WTC11 (cell line): ENCODE measurements at regions not wholly inside any gene's neighbourhood (a gene's known extent, or its start where the extent isn't known, plus 50 kb on each side); places are given as distances from the start of the nearest gene placed in this dataset.

Source experiments
- ATAC-seq: fragments of 200-7000 bp; cut with Tn5 transposase; 2 replicates; pipeline ENCODE4 v1.10.0; 2021; ENCODE audit warnings: mild to moderate bottlenecking, moderate library complexity
- CTCF ChIA-PET: fragments of 300-600 bp; sonication (Branson Sonifier 250); formaldehyde crosslinking; loops from one replicate; lab custom pipeline; 2021; ENCODE audit warnings: antibody characterized with exemption; lab: Charles Lee
- POLR2A ChIA-PET: fragments of 350-600 bp; sonication (Branson Sonifier 250); formaldehyde crosslinking; loops from one replicate; lab custom pipeline; 2021; ENCODE audit warnings: antibody characterized with exemption; lab: Charles Lee
- DNase-seq: peaks from one replicate; pipeline ENCODE4 v3.0.0; 2021; ENCODE audit warnings: low spot score
- H3K27ac Mint-ChIP-seq: 2 replicates; pipeline ENCODE4 v1.8.0; 2021; ENCODE audit warnings: mixed read lengths
- H3K27me3 Mint-ChIP-seq: 2 replicates; pipeline ENCODE4 v1.8.0; 2021; ENCODE audit warnings: low read depth, mild to moderate bottlenecking, moderate library complexity, mixed read lengths
- H3K36me3 Mint-ChIP-seq: 2 replicates; pipeline ENCODE4 v1.8.0; 2021; ENCODE audit warnings: mixed read lengths
- H3K4me1 Mint-ChIP-seq: 2 replicates; pipeline ENCODE4 v1.8.0; 2022; ENCODE audit warnings: mixed read lengths
- H3K4me3 Mint-ChIP-seq: 2 replicates; pipeline ENCODE4 v1.8.0; 2021; ENCODE audit warnings: mild to moderate bottlenecking, moderate library complexity, mixed read lengths
- H3K9me3 Mint-ChIP-seq: 2 replicates; pipeline ENCODE4 v1.8.0; 2021; ENCODE audit warnings: mixed read lengths
- CBFB ChIP-seq: sonication (generic); formaldehyde crosslinking; IDR thresholded peaks from 2 replicates; pipeline ENCODE4 v1.8.1; 2022; ENCODE audit warnings: mild to moderate bottlenecking, low read depth, missing genetic modification reagents
- EMX1 ChIP-seq: fragments of 250-450 bp; sonication (Bioruptor Pico); IDR thresholded peaks from 2 replicates; pipeline ENCODE4 v1.8.0; 2021; ENCODE audit warnings: mild to moderate bottlenecking
- FOXP1 ChIP-seq: sonication (generic); formaldehyde crosslinking; IDR thresholded peaks from 2 replicates; pipeline ENCODE4 v1.8.0; 2022; ENCODE audit warnings: missing genetic modification reagents, mild to moderate bottlenecking, moderate library complexity, borderline replicate concordance
- FOXP4 ChIP-seq: sonication (generic); formaldehyde crosslinking; IDR thresholded peaks from 2 replicates; pipeline ENCODE4 v1.8.0; 2022; ENCODE audit warnings: mild to moderate bottlenecking, missing genetic modification reagents
- HMGA2 ChIP-seq: fragments of 250-450 bp; sonication (Bioruptor Pico); IDR thresholded peaks from 2 replicates; pipeline ENCODE4 v1.4.0; 2021; ENCODE audit warnings: mild to moderate bottlenecking, moderate library complexity
- NR1H2 ChIP-seq: sonication (generic); formaldehyde crosslinking; IDR thresholded peaks from 2 replicates; pipeline ENCODE4 v1.9.0; 2021; ENCODE audit warnings: mild to moderate bottlenecking, moderate library complexity, missing genetic modification reagents
- OVOL2 ChIP-seq: fragments of 250-450 bp; sonication (Bioruptor Pico); IDR thresholded peaks from 2 replicates; pipeline ENCODE4 v1.9.0; 2021; ENCODE audit warnings: mild to moderate bottlenecking, borderline replicate concordance
- PREB ChIP-seq: sonication (generic); formaldehyde crosslinking; IDR thresholded peaks from 2 replicates; pipeline ENCODE4 v1.8.1; 2022; ENCODE audit warnings: mild to moderate bottlenecking, missing genetic modification reagents, moderate library complexity, borderline replicate concordance
- RELA ChIP-seq: sonication (generic); formaldehyde crosslinking; IDR thresholded peaks from 2 replicates; pipeline ENCODE4 v1.8.1; 2022; ENCODE audit warnings: missing genetic modification reagents, mild to moderate bottlenecking, borderline replicate concordance
- SMAD4 ChIP-seq: sonication (generic); formaldehyde crosslinking; IDR thresholded peaks from 2 replicates; pipeline ENCODE4 v1.8.0; 2022; ENCODE audit warnings: mild to moderate bottlenecking, missing genetic modification reagents
- TCF7 ChIP-seq: sonication (generic); formaldehyde crosslinking; IDR thresholded peaks from 2 replicates; pipeline ENCODE4 v1.8.0; 2022; ENCODE audit warnings: mild to moderate bottlenecking, low read depth, missing genetic modification reagents, moderate library complexity
- TEAD4 ChIP-seq: sonication (generic); formaldehyde crosslinking; IDR thresholded peaks from 2 replicates; pipeline ENCODE4 v1.8.0; 2022; ENCODE audit warnings: mild to moderate bottlenecking, missing genetic modification reagents
- TP53 ChIP-seq: sonication (generic); formaldehyde crosslinking; IDR thresholded peaks from 2 replicates; pipeline ENCODE4 v1.8.1; 2023; ENCODE audit warnings: mild to moderate bottlenecking, missing genetic modification reagents
- USF2 ChIP-seq: sonication (generic); formaldehyde crosslinking; IDR thresholded peaks from 2 replicates; pipeline ENCODE4 v1.8.1; 2023; ENCODE audit warnings: mild to moderate bottlenecking, missing genetic modification reagents, moderate library complexity
- ZNF219 ChIP-seq: sonication (generic); formaldehyde crosslinking; IDR thresholded peaks from 2 replicates; pipeline ENCODE4 v1.8.0; 2023; ENCODE audit warnings: missing genetic modification reagents, mild to moderate bottlenecking, borderline replicate concordance
- ZNF423 ChIP-seq: fragments of 250-450 bp; sonication (Bioruptor Pico); IDR thresholded peaks from 2 replicates; pipeline ENCODE4 v2.1.2; 2022; ENCODE audit warnings: mild to moderate bottlenecking, moderate library complexity
- TF ChIP-seq, protein P1 (sequence below): sonication (generic); formaldehyde crosslinking; IDR thresholded peaks from 2 replicates; pipeline ENCODE4 v1.8.1; 2022; ENCODE audit warnings: low read depth, missing genetic modification reagents, borderline replicate concordance
- TF ChIP-seq, protein P2 (sequence below): fragments of 250-450 bp; sonication (Bioruptor Pico); IDR thresholded peaks from 2 replicates; pipeline ENCODE4 v1.9.0; 2021; ENCODE audit warnings: mild to moderate bottlenecking
- TF ChIP-seq, protein P3 (sequence below): sonication (generic); formaldehyde crosslinking; IDR thresholded peaks from 2 replicates; pipeline ENCODE4 v1.8.1; 2023; ENCODE audit warnings: mild to moderate bottlenecking, missing genetic modification reagents
- TF ChIP-seq, protein P4 (sequence below): sonication (generic); formaldehyde crosslinking; IDR thresholded peaks from 2 replicates; pipeline ENCODE4 v1.8.0; 2022; ENCODE audit warnings: mild to moderate bottlenecking, missing genetic modification reagents
- TF ChIP-seq, protein P5 (sequence below): fragments of 250-450 bp; sonication (Bioruptor Pico); IDR thresholded peaks from 2 replicates; pipeline ENCODE4 v1.9.0; 2021; ENCODE audit warnings: mild to moderate bottlenecking, borderline replicate concordance

GRCh38 chr5:89996335-89996734 lies 413.2 kb downstream of the CETN3 start:
- Mint-ChIP-seq H3K27me3 (peaks cover 23% of the 10 kb centered on the region), H3K4me1 (peaks cover 7% of the 10 kb centered on the region), H3K36me3 (no peaks in the 10 kb centered on the region), H3K27ac (no peak overlapping the region), H3K4me3 (no peak overlapping the region)
- ATAC-seq, result no peak
- CTCF ChIA-PET, result no interaction called here
- TF ChIP-seq, protein P1, sequence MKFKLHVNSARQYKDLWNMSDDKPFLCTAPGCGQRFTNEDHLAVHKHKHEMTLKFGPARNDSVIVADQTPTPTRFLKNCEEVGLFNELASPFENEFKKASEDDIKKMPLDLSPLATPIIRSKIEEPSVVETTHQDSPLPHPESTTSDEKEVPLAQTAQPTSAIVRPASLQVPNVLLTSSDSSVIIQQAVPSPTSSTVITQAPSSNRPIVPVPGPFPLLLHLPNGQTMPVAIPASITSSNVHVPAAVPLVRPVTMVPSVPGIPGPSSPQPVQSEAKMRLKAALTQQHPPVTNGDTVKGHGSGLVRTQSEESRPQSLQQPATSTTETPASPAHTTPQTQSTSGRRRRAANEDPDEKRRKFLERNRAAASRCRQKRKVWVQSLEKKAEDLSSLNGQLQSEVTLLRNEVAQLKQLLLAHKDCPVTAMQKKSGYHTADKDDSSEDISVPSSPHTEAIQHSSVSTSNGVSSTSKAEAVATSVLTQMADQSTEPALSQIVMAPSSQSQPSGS (CRISPR knock-in tag), result no peak
- TF ChIP-seq TCF7 (CRISPR knock-in tag), result no peak
- TF ChIP-seq USF2 (CRISPR knock-in tag), result no peak
- TF ChIP-seq RELA, result no peak
- TF ChIP-seq, all 79 proteins: peak for 0
- POLR2A ChIA-PET, result no interaction called here
- DNase-seq, result no peak
- peaks cover 6% of the 10 kb centered on the region for H3K9me3 Mint-ChIP-seq

DNA sequence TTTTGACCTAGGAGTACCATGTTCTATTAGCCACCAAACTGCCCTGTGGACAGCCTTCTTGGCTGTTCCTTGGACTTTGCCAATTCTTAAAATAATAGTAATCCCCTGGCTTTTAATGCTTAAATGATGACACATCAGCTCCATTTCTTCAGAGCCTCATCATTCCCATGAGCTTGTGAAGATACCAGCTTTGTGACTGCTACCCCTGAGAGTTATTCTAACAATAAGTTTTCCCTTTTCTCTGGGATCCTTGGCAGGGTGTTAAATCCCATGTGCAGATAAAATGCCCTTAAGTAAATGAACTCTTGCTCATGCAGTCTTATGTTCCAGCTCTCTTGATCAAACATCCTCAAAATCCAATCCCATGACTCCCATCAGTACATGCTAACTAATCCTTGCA lies 415.3 kb downstream of the CETN3 start:
- ATAC-seq, result no peak
- Mint-ChIP-seq H3K27me3 (peaks cover 23% of the 10 kb centered on the region), H3K9me3 (no peaks in the 10 kb centered on the region), H3K4me3 (no peak overlapping the region), H3K4me1 (peaks cover 9% of the 10 kb centered on the region), H3K36me3 (no peaks in the 10 kb centered on the region), H3K27ac (no peak overlapping the region)
- ChIA-PET CTCF (no interaction called here), POLR2A (no interaction called here)
- DNase-seq, result no peak
- TF ChIP-seq, protein P2, sequence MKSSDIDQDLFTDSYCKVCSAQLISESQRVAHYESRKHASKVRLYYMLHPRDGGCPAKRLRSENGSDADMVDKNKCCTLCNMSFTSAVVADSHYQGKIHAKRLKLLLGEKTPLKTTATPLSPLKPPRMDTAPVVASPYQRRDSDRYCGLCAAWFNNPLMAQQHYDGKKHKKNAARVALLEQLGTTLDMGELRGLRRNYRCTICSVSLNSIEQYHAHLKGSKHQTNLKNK (CRISPR knock-in tag), result no peak
- TF ChIP-seq FOXP1 (CRISPR knock-in tag), result no peak
- no peak for TF ChIP-seq FOXP4 (CRISPR knock-in tag)
- TF ChIP-seq CBFB (CRISPR knock-in tag), result no peak
- TF ChIP-seq ZNF219 (CRISPR knock-in tag), result no peak
- TF ChIP-seq TP53, result no peak
- TF ChIP-seq, protein P3, sequence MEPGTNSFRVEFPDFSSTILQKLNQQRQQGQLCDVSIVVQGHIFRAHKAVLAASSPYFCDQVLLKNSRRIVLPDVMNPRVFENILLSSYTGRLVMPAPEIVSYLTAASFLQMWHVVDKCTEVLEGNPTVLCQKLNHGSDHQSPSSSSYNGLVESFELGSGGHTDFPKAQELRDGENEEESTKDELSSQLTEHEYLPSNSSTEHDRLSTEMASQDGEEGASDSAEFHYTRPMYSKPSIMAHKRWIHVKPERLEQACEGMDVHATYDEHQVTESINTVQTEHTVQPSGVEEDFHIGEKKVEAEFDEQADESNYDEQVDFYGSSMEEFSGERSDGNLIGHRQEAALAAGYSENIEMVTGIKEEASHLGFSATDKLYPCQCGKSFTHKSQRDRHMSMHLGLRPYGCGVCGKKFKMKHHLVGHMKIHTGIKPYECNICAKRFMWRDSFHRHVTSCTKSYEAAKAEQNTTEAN (CRISPR knock-in tag), result no peak
- no peak for TF ChIP-seq EMX1
- TF ChIP-seq, protein P4, sequence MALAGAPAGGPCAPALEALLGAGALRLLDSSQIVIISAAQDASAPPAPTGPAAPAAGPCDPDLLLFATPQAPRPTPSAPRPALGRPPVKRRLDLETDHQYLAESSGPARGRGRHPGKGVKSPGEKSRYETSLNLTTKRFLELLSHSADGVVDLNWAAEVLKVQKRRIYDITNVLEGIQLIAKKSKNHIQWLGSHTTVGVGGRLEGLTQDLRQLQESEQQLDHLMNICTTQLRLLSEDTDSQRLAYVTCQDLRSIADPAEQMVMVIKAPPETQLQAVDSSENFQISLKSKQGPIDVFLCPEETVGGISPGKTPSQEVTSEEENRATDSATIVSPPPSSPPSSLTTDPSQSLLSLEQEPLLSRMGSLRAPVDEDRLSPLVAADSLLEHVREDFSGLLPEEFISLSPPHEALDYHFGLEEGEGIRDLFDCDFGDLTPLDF (CRISPR knock-in tag), result no peak
- TF ChIP-seq NR1H2 (CRISPR knock-in tag), result no peak
- TF ChIP-seq HMGA2 (CRISPR knock-in tag), result no peak
- TF ChIP-seq SMAD4, result no peak
- TF ChIP-seq ZNF423 (CRISPR knock-in tag), result no peak
- no peak for TF ChIP-seq PREB (CRISPR knock-in tag)
- TF ChIP-seq, protein P5, sequence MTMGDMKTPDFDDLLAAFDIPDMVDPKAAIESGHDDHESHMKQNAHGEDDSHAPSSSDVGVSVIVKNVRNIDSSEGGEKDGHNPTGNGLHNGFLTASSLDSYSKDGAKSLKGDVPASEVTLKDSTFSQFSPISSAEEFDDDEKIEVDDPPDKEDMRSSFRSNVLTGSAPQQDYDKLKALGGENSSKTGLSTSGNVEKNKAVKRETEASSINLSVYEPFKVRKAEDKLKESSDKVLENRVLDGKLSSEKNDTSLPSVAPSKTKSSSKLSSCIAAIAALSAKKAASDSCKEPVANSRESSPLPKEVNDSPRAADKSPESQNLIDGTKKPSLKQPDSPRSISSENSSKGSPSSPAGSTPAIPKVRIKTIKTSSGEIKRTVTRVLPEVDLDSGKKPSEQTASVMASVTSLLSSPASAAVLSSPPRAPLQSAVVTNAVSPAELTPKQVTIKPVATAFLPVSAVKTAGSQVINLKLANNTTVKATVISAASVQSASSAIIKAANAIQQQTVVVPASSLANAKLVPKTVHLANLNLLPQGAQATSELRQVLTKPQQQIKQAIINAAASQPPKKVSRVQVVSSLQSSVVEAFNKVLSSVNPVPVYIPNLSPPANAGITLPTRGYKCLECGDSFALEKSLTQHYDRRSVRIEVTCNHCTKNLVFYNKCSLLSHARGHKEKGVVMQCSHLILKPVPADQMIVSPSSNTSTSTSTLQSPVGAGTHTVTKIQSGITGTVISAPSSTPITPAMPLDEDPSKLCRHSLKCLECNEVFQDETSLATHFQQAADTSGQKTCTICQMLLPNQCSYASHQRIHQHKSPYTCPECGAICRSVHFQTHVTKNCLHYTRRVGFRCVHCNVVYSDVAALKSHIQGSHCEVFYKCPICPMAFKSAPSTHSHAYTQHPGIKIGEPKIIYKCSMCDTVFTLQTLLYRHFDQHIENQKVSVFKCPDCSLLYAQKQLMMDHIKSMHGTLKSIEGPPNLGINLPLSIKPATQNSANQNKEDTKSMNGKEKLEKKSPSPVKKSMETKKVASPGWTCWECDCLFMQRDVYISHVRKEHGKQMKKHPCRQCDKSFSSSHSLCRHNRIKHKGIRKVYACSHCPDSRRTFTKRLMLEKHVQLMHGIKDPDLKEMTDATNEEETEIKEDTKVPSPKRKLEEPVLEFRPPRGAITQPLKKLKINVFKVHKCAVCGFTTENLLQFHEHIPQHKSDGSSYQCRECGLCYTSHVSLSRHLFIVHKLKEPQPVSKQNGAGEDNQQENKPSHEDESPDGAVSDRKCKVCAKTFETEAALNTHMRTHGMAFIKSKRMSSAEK (CRISPR knock-in tag), result no peak
- no peak for TF ChIP-seq OVOL2 (CRISPR knock-in tag)
- TF ChIP-seq TEAD4, result no peak
